ENCODE measurements at regions not wholly inside any gene's neighbourhood (a gene's known extent, or its start where the extent isn't known, plus 50 kb on each side); places are given as distances from the start of the nearest gene placed in this dataset.

GRCh38 chr3:182370949-182371348 lies 422.4 kb upstream of the ATP11B start:
- intact Hi-C loops (cut with micrococcal nuclease), result no loop called here
- no peak overlapping the region for H3K27ac ChIP-seq (ENCODE audit: insufficient read depth, low read length)
- no peak overlapping the region for H2AK5ac ChIP-seq (ENCODE audit: low read depth, low read length)
- no peak overlapping the region for H2BK20ac ChIP-seq (ENCODE audit: low read depth, low read length)
- in situ Hi-C loops (cut with MboI; ENCODE audit: low sequenced_read_pairs), result no loop called here
- no CpG with 5 or more reads among the region's 1 CpG for WGBS, 2 experiments (ENCODE audit: extremely low coverage in 2 of 2, insufficient read length in 1 of 2)
- H3K9me1 ChIP-seq (ENCODE audit: insufficient read depth, low read length), result no peaks in the 10 kb centered on the region
- H3K27me3 ChIP-seq (ENCODE audit: control insufficient read depth, insufficient read depth, low read length), result no peaks in the 10 kb centered on the region
- no TSS peak for BruUV-seq (replicated peaks)
- no peak overlapping the region for H3K18ac ChIP-seq (ENCODE audit: low read depth, low read length)
- ChIA-PET CTCF (no interaction called here), POLR2A (ENCODE audit: unreplicated experiment) (no interaction called here)
- H2BK15ac ChIP-seq (ENCODE audit: low read depth, low read length), result no peak overlapping the region
- no peak overlapping the region for H3K9ac ChIP-seq (ENCODE audit: low read depth, low read length)
- H3K36me3 ChIP-seq (ENCODE audit: control insufficient read depth, insufficient read depth, low read length), result no peaks in the 10 kb centered on the region
- no peak overlapping the region for H3K14ac ChIP-seq (replicated peaks; ENCODE audit: low read depth, low read length)
- H3K4me3 ChIP-seq (ENCODE audit: insufficient read depth, low read depth, low read length), result no peak overlapping the region
- dilution Hi-C loops (cut with HindIII; ENCODE audit: low sequenced_read_pairs, unreplicated experiment), result no loop called here
- no peak for TF ChIP-seq MXI1 (IDR thresholded peaks at IDR 0.05; ENCODE audit: borderline replicate concordance, low read depth, low read length)
- no peak for TF ChIP-seq POLR2A (IDR thresholded peaks at IDR 0.05; ENCODE audit: low read depth, low read length)
- no peak for TF ChIP-seq CHD1 (IDR thresholded peaks at IDR 0.05; ENCODE audit: low read depth, low read length)
- no peak for TF ChIP-seq MAFK (IDR thresholded peaks at IDR 0.05; ENCODE audit: low read depth, low read length)
- TF ChIP-seq USF2 (IDR thresholded peaks at IDR 0.05; ENCODE audit: low read depth, low read length), result no peak
- TF ChIP-seq CTCF (conservative IDR thresholded peaks at IDR 0.05; ENCODE audit: low read depth, low read length), result no peak
- TF ChIP-seq FOS (IDR thresholded peaks at IDR 0.05; ENCODE audit: low read depth, low read length), result no peak
- H4K20me1 ChIP-seq (ENCODE audit: insufficient read depth, low read length), result no peaks in the 10 kb centered on the region
- no peak overlapping the region for H3K23ac ChIP-seq (ENCODE audit: low read depth, low read length)
- H4K5ac ChIP-seq (ENCODE audit: low read depth, low read length), result no peak overlapping the region
- DNase-seq (no peak), ATAC-seq (ENCODE audit: low read depth) (no peak)
- no peak overlapping the region for H2BK5ac ChIP-seq (ENCODE audit: low read depth, low read length, poor library complexity, severe bottlenecking)
- H4K8ac ChIP-seq (ENCODE audit: low read depth in 2 of 2, low read length in 2 of 2), result no peak overlapping the region
- no peaks in the 10 kb centered on the region for H3K79me1 ChIP-seq (ENCODE audit: low read depth in 1 of 2, low read length in 2 of 2)
- H4K91ac ChIP-seq (ENCODE audit: insufficient read depth, low read depth, low read length), result no peak overlapping the region
- H3K9me3 ChIP-seq (ENCODE audit: control insufficient read depth, insufficient read depth, low read length), result no peaks in the 10 kb centered on the region
- H3K4me2 ChIP-seq (ENCODE audit: low read depth, low read length), result no peak overlapping the region
- no peak overlapping the region for H2AFZ ChIP-seq (replicated peaks; ENCODE audit: low read length, poor library complexity)
- H2BK120ac ChIP-seq (ENCODE audit: low read depth, low read length), result no peak overlapping the region
- H2AK9ac ChIP-seq (replicated peaks; ENCODE audit: low read depth, low read length, poor library complexity), result no peak overlapping the region
- no peaks in the 10 kb centered on the region for H3K4me1 ChIP-seq (ENCODE audit: control insufficient read depth, insufficient read depth, low read length)
- H3K4ac ChIP-seq (ENCODE audit: low read depth, low read length), result no peak overlapping the region
- H3K56ac ChIP-seq (ENCODE audit: extremely low read depth, insufficient read depth, low read length), result no peak overlapping the region
